ENCODE measurements at regions not wholly inside any gene's neighbourhood (a gene's known extent, or its start where the extent isn't known, plus 50 kb on each side); places are given as distances from the start of the nearest gene placed in this dataset.

DNA sequence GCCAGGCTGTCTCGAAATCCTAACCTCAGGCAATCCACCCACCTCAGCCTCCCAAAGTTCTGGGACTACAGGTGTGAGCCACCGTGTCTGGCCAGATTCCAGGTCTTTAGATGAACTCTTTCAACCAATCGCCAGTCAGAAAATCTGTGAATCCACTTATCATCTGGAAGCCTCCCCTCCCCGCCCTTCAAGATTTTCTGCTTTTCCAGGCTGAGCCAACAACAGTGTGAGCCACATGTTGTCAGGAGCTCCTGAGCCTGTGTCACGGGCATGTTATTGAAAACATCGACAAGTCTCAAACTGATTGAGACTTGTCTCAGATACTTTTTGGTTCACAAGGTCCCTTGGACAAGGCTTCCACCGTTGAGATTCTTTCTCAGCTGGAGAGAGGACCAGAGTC lies 52.0 kb upstream of the TRPM1 start (continued):
- TF ChIP-seq, protein P1, sequence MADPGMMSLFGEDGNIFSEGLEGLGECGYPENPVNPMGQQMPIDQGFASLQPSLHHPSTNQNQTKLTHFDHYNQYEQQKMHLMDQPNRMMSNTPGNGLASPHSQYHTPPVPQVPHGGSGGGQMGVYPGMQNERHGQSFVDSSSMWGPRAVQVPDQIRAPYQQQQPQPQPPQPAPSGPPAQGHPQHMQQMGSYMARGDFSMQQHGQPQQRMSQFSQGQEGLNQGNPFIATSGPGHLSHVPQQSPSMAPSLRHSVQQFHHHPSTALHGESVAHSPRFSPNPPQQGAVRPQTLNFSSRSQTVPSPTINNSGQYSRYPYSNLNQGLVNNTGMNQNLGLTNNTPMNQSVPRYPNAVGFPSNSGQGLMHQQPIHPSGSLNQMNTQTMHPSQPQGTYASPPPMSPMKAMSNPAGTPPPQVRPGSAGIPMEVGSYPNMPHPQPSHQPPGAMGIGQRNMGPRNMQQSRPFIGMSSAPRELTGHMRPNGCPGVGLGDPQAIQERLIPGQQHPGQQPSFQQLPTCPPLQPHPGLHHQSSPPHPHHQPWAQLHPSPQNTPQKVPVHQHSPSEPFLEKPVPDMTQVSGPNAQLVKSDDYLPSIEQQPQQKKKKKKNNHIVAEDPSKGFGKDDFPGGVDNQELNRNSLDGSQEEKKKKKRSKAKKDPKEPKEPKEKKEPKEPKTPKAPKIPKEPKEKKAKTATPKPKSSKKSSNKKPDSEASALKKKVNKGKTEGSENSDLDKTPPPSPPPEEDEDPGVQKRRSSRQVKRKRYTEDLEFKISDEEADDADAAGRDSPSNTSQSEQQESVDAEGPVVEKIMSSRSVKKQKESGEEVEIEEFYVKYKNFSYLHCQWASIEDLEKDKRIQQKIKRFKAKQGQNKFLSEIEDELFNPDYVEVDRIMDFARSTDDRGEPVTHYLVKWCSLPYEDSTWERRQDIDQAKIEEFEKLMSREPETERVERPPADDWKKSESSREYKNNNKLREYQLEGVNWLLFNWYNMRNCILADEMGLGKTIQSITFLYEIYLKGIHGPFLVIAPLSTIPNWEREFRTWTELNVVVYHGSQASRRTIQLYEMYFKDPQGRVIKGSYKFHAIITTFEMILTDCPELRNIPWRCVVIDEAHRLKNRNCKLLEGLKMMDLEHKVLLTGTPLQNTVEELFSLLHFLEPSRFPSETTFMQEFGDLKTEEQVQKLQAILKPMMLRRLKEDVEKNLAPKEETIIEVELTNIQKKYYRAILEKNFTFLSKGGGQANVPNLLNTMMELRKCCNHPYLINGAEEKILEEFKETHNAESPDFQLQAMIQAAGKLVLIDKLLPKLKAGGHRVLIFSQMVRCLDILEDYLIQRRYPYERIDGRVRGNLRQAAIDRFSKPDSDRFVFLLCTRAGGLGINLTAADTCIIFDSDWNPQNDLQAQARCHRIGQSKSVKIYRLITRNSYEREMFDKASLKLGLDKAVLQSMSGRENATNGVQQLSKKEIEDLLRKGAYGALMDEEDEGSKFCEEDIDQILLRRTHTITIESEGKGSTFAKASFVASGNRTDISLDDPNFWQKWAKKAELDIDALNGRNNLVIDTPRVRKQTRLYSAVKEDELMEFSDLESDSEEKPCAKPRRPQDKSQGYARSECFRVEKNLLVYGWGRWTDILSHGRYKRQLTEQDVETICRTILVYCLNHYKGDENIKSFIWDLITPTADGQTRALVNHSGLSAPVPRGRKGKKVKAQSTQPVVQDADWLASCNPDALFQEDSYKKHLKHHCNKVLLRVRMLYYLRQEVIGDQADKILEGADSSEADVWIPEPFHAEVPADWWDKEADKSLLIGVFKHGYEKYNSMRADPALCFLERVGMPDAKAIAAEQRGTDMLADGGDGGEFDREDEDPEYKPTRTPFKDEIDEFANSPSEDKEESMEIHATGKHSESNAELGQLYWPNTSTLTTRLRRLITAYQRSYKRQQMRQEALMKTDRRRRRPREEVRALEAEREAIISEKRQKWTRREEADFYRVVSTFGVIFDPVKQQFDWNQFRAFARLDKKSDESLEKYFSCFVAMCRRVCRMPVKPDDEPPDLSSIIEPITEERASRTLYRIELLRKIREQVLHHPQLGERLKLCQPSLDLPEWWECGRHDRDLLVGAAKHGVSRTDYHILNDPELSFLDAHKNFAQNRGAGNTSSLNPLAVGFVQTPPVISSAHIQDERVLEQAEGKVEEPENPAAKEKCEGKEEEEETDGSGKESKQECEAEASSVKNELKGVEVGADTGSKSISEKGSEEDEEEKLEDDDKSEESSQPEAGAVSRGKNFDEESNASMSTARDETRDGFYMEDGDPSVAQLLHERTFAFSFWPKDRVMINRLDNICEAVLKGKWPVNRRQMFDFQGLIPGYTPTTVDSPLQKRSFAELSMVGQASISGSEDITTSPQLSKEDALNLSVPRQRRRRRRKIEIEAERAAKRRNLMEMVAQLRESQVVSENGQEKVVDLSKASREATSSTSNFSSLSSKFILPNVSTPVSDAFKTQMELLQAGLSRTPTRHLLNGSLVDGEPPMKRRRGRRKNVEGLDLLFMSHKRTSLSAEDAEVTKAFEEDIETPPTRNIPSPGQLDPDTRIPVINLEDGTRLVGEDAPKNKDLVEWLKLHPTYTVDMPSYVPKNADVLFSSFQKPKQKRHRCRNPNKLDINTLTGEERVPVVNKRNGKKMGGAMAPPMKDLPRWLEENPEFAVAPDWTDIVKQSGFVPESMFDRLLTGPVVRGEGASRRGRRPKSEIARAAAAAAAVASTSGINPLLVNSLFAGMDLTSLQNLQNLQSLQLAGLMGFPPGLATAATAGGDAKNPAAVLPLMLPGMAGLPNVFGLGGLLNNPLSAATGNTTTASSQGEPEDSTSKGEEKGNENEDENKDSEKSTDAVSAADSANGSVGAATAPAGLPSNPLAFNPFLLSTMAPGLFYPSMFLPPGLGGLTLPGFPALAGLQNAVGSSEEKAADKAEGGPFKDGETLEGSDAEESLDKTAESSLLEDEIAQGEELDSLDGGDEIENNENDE (IDR thresholded peaks at IDR 0.05; ENCODE audit: insufficient replicate concordance, low read length): no peak
- TF ChIP-seq TAF7 (optimal IDR thresholded peaks at IDR 0.05; ENCODE audit: borderline replicate concordance, low read depth, low read length): no peak
- TF ChIP-seq JUND (IDR thresholded peaks at IDR 0.05; ENCODE audit: low read length): no peak
- no peak for TF ChIP-seq RAD21 (IDR thresholded peaks at IDR 0.05 in 1 of 2, conservative IDR thresholded peaks at IDR 0.05 in 1 of 2; ENCODE audit: low read depth in 2 of 2, low read length in 2 of 2)
- TF ChIP-seq TCF12 (IDR thresholded peaks at IDR 0.05; ENCODE audit: low read depth, low read length): no peak
